Dendritic cell treated with granulocyte-macrophage colony-stimulating factor and Interleukin-4, amounts not matched to agents 40 ng/mL and 50 ng/mL, for 4 days (primary cell): ENCODE measurements at regions not wholly inside any gene's neighbourhood (a gene's known extent, or its start where the extent isn't known, plus 50 kb on each side); places are given as distances from the start of the nearest gene placed in this dataset.

Experiments
- H3K27ac Mint-ChIP-seq: one replicate; pipeline ENCODE4 v1.8.0; 2022; ENCODE audit warnings: mild to moderate bottlenecking, mixed read lengths
- H3K27me3 Mint-ChIP-seq: one replicate; pipeline ENCODE4 v1.8.0; 2022; ENCODE audit warnings: mild to moderate bottlenecking, mixed read lengths
- H3K36me3 Mint-ChIP-seq: one replicate; pipeline ENCODE4 v1.8.0; 2022; ENCODE audit warnings: low read depth, mixed read lengths
- H3K4me1 Mint-ChIP-seq: one replicate; pipeline ENCODE4 v1.8.0; 2022; ENCODE audit warnings: low read depth, mixed read lengths
- H3K4me3 Mint-ChIP-seq: one replicate; pipeline ENCODE4 v1.8.0; 2022; ENCODE audit warnings: mild to moderate bottlenecking, moderate library complexity, mixed read lengths
- H3K9me3 Mint-ChIP-seq: one replicate; pipeline ENCODE4 v1.8.0; 2022; ENCODE audit warnings: mixed read lengths
- intact Hi-C: fragments of 100-400 bp; cut with micrococcal nuclease; formaldehyde crosslinking; loops from one replicate; pipeline ENCODE4 v1.15.0; 2022

DNA sequence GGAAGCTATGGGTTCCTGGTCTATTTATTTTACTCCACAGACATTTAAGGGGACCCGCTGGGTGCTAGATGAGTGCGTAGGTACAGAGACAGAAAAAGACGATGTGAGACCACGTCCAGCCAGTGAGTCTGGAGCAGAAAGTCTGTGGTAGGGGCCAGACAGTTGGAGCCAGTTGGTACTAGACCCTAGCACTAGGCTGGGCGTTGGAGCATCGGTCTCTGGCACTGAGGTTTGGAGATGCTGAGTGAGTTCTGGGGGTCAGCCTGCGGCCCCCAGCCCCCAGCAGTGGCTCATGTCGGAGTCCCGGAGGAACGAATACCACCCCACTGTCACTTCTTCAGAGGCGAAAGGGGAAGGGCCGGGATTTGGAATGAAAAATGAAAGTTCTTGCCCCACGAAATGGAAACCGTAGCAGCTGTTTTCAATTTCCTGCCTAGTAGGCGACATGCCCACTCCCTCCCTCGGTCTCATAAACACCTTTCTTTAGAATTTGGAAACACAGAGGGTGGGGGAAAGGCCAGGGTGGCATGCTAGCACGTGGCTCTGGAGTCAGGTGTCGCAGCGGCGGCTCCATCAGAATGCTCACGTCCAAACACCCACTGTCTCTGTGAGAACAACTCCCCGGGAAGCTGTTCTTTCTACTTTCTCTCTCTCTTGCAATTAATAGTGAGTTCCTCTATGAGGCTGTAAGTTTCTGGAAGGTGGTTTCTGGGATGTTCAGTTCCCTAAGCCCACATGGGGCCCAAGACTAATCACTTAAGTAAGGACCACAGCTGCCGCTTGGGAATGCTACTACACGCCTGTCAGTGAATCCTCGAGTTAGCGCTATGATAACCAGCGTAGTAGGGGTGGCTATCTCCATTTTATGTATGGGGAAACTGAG, 96.8 kb downstream of the IRF8 start:
- H3K27ac Mint-ChIP-seq: no peak overlapping the region
- no peaks in the 10 kb centered on the region for H3K36me3 Mint-ChIP-seq
- intact Hi-C loops: no loop called here
- peaks cover 11% of the 10 kb centered on the region for H3K27me3 Mint-ChIP-seq
- peak overlapping the region; percentile 46 for H3K4me3 Mint-ChIP-seq
- no peaks in the 10 kb centered on the region for H3K9me3 Mint-ChIP-seq
- H3K4me1 Mint-ChIP-seq: peaks cover 35% of the 10 kb centered on the region

GRCh38 chr16:85996843-85997242, 97.9 kb downstream of the IRF8 start:
- peaks cover 35% of the 10 kb centered on the region for H3K4me1 Mint-ChIP-seq
- H3K27me3 Mint-ChIP-seq: peaks cover 10% of the 10 kb centered on the region
- no peak overlapping the region for H3K27ac Mint-ChIP-seq
- no peak overlapping the region for H3K4me3 Mint-ChIP-seq
- H3K36me3 Mint-ChIP-seq: no peaks in the 10 kb centered on the region
- H3K9me3 Mint-ChIP-seq: no peaks in the 10 kb centered on the region
- intact Hi-C loops: no loop called here

DNA sequence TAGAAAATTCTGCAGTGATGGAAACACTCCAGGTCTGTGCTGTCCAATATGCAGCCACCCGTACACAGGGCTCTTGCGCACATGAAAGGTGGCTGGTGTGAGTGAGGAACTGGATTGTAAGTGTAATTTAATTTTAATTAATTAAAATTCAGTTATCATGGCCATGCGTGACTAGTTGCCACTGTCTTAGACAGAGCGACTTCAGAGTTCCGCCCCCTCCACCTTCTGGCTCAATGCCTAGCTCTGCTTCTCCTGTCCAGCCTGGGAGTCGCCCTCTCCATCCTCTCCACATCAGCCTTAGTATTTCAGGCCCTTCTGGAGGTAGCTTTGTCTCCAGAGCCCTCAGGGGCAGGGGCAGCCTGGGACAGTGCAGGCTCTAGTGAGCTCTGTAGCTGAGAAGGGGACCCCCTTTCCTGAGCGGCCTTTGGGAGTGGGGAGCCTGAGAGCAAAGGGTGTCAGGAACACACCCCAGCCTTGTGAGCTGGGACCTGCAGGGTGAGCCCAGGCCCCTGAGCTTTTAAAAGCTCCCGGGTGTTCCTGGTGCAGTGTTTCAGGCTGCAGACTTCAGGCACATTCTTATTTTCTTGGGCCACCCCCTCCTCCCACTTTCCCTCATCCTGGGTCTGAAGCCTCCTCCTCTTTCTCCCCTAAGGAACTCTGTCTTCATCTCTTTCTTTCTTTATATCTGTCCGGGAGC, 99.4 kb downstream of the IRF8 start:
- Mint-ChIP-seq H3K4me3 (no peak overlapping the region), H3K27ac (no peak overlapping the region), H3K27me3 (peaks cover 7% of the 10 kb centered on the region), H3K9me3 (no peaks in the 10 kb centered on the region), H3K4me1 (peaks cover 28% of the 10 kb centered on the region), H3K36me3 (no peaks in the 10 kb centered on the region)
- intact Hi-C loops: no loop called here

DNA sequence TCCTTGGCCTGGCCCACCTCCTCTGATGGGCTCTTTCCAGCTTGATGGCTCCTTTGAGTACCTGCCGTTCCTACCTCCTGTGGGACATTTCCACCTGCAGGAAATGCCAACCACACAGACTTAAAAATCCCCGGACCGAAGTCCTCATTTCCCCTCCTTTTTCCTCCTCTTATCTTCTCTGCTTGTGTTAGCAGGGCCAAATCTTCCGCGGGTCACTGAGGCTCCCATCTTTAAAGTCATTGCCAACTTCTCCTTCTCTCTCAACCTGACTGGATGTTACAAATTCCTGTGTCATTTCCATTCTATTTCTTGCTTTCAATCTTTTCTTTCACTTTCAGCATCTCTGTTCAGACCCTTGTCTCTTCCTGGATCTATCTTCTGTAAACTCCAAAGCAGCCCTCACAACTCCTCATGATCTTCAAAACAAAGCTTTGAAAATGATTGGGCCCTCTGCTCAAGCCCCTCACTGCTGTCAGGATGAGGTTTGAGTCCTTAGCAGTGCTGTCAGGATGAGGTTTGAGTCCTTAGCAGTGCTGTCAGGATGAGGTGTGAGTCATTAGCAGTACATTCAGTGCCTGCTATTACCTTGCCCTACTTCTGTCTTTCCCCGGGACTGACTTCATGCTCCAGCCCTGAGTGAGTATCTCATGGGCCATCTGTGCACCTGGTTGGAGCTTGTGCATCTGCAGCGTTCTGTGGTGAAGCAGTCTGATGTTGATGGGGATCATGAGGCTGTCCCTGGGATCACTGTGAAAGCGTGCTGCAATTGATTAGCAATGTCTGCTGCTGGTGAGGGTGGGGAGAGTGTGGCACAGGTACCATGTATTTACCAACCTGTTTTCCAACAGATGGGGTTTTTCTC, 100.1 kb downstream of the IRF8 start:
- peaks cover 8% of the 10 kb centered on the region for H3K27me3 Mint-ChIP-seq
- H3K4me3 Mint-ChIP-seq: no peak overlapping the region
- peaks cover 28% of the 10 kb centered on the region for H3K4me1 Mint-ChIP-seq
- intact Hi-C loops: no loop called here
- no peak overlapping the region for H3K27ac Mint-ChIP-seq
- H3K9me3 Mint-ChIP-seq: no peaks in the 10 kb centered on the region
- H3K36me3 Mint-ChIP-seq: no peaks in the 10 kb centered on the region

DNA sequence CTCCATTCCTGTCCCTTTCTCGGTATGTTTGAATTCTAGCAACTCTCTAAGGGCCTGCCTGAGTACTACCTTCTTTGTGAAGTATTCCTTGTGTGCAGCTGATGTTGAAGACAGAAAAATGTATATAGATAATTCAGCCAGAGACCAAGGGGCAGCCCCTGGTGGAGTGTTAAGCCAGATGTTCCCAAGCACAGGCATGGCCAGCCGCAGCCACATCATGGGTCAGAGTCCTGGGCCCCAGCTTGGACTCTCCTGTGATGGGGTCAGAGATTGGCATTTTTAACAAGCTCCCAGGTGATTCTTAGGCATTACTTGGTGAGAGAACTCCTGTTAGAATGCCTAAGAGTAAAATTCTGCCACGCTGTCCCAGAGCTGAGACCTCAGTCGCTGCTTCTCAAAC, 100.8 kb downstream of the IRF8 start:
- Mint-ChIP-seq H3K27ac (no peak overlapping the region), H3K36me3 (no peaks in the 10 kb centered on the region), H3K27me3 (peaks cover 8% of the 10 kb centered on the region), H3K4me1 (peaks cover 28% of the 10 kb centered on the region), H3K9me3 (no peaks in the 10 kb centered on the region), H3K4me3 (no peak overlapping the region)
- intact Hi-C loops: no loop called here

DNA sequence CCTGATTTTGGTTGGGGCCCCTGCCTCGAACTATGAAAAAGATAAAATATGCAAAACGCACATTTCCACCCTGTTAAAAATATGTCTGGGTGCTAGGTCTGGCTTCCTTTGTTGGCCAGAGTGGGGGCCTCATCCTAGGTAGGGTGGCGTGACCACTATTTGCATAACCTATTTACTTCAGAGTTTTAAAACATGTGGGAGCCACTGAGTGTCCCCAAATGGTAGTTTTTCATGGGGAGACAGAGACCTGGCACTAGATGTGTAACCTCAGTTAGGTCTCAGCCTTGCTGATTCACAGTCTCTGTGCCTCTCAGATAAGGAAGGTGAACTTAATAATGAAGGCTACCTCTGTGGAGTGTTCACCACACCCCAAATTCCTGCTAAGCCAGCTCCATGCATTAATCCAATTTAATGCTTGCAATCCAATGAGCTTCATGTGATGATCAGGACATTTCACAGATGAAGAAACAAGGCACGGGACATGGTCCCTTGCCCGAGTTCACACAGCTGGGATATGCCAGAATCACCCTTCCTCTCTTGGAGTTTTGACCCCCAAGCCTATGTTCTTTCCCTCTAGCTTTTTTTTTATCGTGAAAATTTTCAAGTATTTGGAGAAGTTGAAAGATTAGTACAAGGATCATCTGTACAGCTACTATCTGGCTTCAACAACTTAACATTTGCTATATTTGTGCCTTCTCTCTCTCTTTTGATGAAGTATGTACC, 103.4 kb downstream of the IRF8 start:
- Mint-ChIP-seq H3K27ac (no peak overlapping the region), H3K4me1 (peaks cover 7% of the 10 kb centered on the region), H3K36me3 (no peaks in the 10 kb centered on the region), H3K9me3 (no peaks in the 10 kb centered on the region), H3K4me3 (no peak overlapping the region), H3K27me3 (peaks cover 8% of the 10 kb centered on the region)
- intact Hi-C loops: no loop called here

GRCh38 chr16:86007524-86007923, 108.6 kb downstream of the IRF8 start:
- Mint-ChIP-seq H3K4me3 (no peak overlapping the region), H3K4me1 (no peaks in the 10 kb centered on the region), H3K9me3 (no peaks in the 10 kb centered on the region), H3K27ac (no peak overlapping the region), H3K27me3 (peaks cover 16% of the 10 kb centered on the region), H3K36me3 (no peaks in the 10 kb centered on the region)
- intact Hi-C loops: no loop called here

DNA sequence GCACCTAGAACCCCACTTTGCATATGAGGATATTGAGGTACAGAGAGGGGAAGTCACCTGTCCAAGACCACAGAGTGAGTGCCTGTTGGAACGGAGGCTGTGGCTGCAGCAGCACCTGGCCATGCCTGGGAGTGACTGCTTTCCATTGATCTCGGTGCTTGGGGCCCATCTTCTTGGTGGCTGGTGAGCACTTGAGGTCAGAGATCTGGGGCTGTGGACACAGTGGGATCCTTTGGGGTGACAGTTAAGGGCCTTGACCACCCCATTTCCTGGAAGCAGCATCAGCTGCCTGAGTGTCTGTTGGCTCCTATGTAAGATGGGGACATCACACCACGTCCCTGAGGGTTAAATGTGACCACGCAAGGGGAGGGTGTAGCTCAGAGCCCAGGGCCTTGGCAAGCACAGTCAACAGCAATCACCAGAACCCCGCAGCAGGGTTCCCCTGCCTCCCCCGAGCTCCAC, 111.7 kb downstream of the IRF8 start:
- Mint-ChIP-seq H3K4me3 (no peak overlapping the region), H3K9me3 (no peaks in the 10 kb centered on the region), H3K4me1 (no peaks in the 10 kb centered on the region), H3K36me3 (no peaks in the 10 kb centered on the region), H3K27ac (no peak overlapping the region), H3K27me3 (peaks cover 14% of the 10 kb centered on the region)
- intact Hi-C loops: no loop called here

GRCh38 chr16:86011532-86011931, 112.6 kb downstream of the IRF8 start:
- Mint-ChIP-seq H3K36me3 (no peaks in the 10 kb centered on the region), H3K4me1 (no peaks in the 10 kb centered on the region), H3K27ac (no peak overlapping the region), H3K9me3 (no peaks in the 10 kb centered on the region), H3K27me3 (peaks cover 14% of the 10 kb centered on the region), H3K4me3 (no peak overlapping the region)
- intact Hi-C loops: no loop called here

DNA sequence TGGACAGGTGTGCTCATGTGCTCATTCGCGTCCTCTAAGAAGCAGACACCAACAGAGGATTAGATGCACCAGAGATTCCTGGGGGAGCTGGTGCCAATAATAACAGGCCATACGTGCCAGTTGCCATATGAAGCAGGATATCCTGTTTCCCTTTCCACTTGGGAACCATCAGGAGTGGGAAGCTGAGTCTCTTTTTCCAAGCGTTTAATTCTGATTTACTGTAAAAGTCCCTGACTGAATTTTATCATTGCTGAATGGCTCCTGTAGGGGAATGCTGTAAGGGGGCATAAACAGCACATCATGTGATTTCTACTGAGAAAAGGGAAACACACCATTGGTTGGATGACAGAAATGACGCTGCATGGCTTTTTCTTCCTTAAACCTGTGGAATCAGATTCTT, 113.3 kb downstream of the IRF8 start:
- Mint-ChIP-seq H3K4me1 (no peaks in the 10 kb centered on the region), H3K9me3 (no peaks in the 10 kb centered on the region)

GRCh38 chr16:86013867-86014266, 114.9 kb downstream of the IRF8 start:
- no peak overlapping the region for H3K27ac Mint-ChIP-seq

More for the DNA sequence above, 113.3 kb downstream of the IRF8 start:
- intact Hi-C loops: no loop called here
- no peak overlapping the region for H3K27ac Mint-ChIP-seq
- H3K4me3 Mint-ChIP-seq: no peak overlapping the region
- peaks cover 14% of the 10 kb centered on the region for H3K27me3 Mint-ChIP-seq
- H3K36me3 Mint-ChIP-seq: no peaks in the 10 kb centered on the region

GRCh38 chr16:86015606-86016005, 116.6 kb downstream of the IRF8 start:
- H3K27ac Mint-ChIP-seq: no peak overlapping the region
- peaks cover 15% of the 10 kb centered on the region for H3K27me3 Mint-ChIP-seq
- no peaks in the 10 kb centered on the region for H3K36me3 Mint-ChIP-seq
- H3K4me1 Mint-ChIP-seq: peaks cover 12% of the 10 kb centered on the region
- H3K4me3 Mint-ChIP-seq: no peak overlapping the region
- H3K9me3 Mint-ChIP-seq: peaks cover 15% of the 10 kb centered on the region
- intact Hi-C loops: loop anchor here (1.0 kb wide), 1 partner anchor 194 kb away; no protein-coding TSS in a partner anchor

More at GRCh38 chr16:86013867-86014266, 114.9 kb downstream of the IRF8 start:
- H3K27me3 Mint-ChIP-seq: peaks cover 3% of the 10 kb centered on the region
- H3K36me3 Mint-ChIP-seq: no peaks in the 10 kb centered on the region
- intact Hi-C loops: no loop called here
- no peak overlapping the region for H3K4me3 Mint-ChIP-seq
- peaks cover 11% of the 10 kb centered on the region for H3K4me1 Mint-ChIP-seq
- H3K9me3 Mint-ChIP-seq: peaks cover under 1% of the 10 kb centered on the region
